Heart left ventricle (tissue), 16 donors: ENCODE measurements at regions not wholly inside any gene's neighbourhood (a gene's known extent, or its start where the extent isn't known, plus 50 kb on each side); places are given as distances from the start of the nearest gene placed in this dataset.

Experiments used
- ATAC-seq, 4 donors: fragments of 200-7000 bp; cut with Tn5 transposase; one replicate each; pipeline ENCODE4 v1.9.1; 2020 to 2022; ENCODE audit warnings: moderate library complexity in 4 of 4, mild to moderate bottlenecking in 3 of 4, moderate number of reproducible peaks in 1 of 4
- DNase-seq, 5 donors: peaks; one replicate each; pipeline ENCODE4 v3.0.0-alpha.2; 2020
- H3K27ac ChIP-seq, 12 donors: fragments of 200-600 bp; sonication (generic) in 4 of 12; one replicate each; pipeline versions ENCODE4 v1.5.0 to v1.8.0; 2016 to 2022; ENCODE audit warnings: mild to moderate bottlenecking in 2 of 12
- H3K27me3 ChIP-seq, 9 donors: fragments of 200-600 bp; sonication (generic) in 2 of 9; one replicate each; pipeline versions ENCODE4 v1.5.1 to v1.8.0; 2016 to 2022; ENCODE audit warnings: mild to moderate bottlenecking in 3 of 9
- H3K36me3 ChIP-seq, 9 donors: fragments of 200-600 bp; sonication (generic) in 2 of 9; one replicate each; pipeline versions ENCODE4 v1.5.0 to v1.8.0; 2018 to 2022; ENCODE audit warnings: mild to moderate bottlenecking in 2 of 9
- H3K4me1 ChIP-seq, 12 donors: fragments of 200-600 bp; sonication (generic) in 4 of 12; one replicate each; pipeline versions ENCODE4 v1.5.0 to v1.8.0; 2016 to 2022; ENCODE audit warnings: mild to moderate bottlenecking in 3 of 12
- H3K4me3 ChIP-seq, 12 donors: fragments of 200-600 bp; sonication (generic) in 4 of 12; one replicate each; pipeline versions ENCODE4 v1.5.0 to v1.8.0; 2017 to 2022; ENCODE audit warnings: mild to moderate bottlenecking in 9 of 12, moderate library complexity in 4 of 12
- H3K9me3 ChIP-seq, 12 donors: fragments of 200-600 bp; sonication (generic) in 4 of 12; one replicate each; pipeline versions ENCODE4 v1.5.0 to v1.8.0; 2016 to 2022; ENCODE audit warnings: mild to moderate bottlenecking in 1 of 12
- POLR2A ChIP-seq, 2 donors: fragments of 450-650 bp; IDR thresholded peaks; one replicate each; pipeline ENCODE4 v1.6.1; 2017; ENCODE audit warnings: antibody characterized with exemption in 2 of 2, mild to moderate bottlenecking in 2 of 2, moderate library complexity in 2 of 2
- WGBS, 4 donors: extraction: QIAGEN DNeasy Blood & Tissue Kit in 2 of 4; methylation state at CpG; one replicate each; pipeline versions ENCODE4 v1.1.5 to v1.1.7; 2013 to 2018; 5-methylcytosine and 5-hydroxymethylcytosine counted together
- intact Hi-C, 10 donors: fragments of 100-400 bp; cut with DNase I; formaldehyde crosslinking; loops; one replicate each; pipeline versions ENCODE4 v1.11.1 to v1.14.2; 2022
- TF ChIP-seq, protein P1 (sequence below), 12 donors: fragments of 200-600 bp; sonication (generic) in 4 of 12; IDR thresholded peaks; one replicate each; pipeline versions ENCODE4 v1.5.0 to v1.8.0; 2018 to 2022; ENCODE audit warnings: antibody characterized with exemption in 12 of 12, mild to moderate bottlenecking in 5 of 12
- donor health status: ischemic (EF 13 %, LVEDD 7.1; RV severe dilation, severe dysfunction).
- donor health status: healthy with polysubstance abuse.
- donor health status: DM: no; HTN: yes; CAD: no.
- donor health status: DM: no; HTN: no; CAD: no.
- donor health status: ischemic (EF 25% LVEDD 6.9; RV normal size, moderate dysfunction).
- donor health status: ischemic (EF 25% LVEDD 5.7; RV mildly dilated, moderate dysfunction).
- donor health status: healthy.
- donor health status: DM: yes; HTN: yes; CAD: no.
- donor health status: ischemic (EF 35%, LVEDD 5.7; RV mildly dilated, moderate dysfunction).
- donor health status: nonischemic (EF 11% LVEDD 7.7; RV severe dilation, severe dysfunction).
- donor health status: DM: yes; HTN: yes; CAD: no.
- donor health status: PGD.
- donor health status: ischemic (EF 29% LVEDD 5.4; RV normal size, mild dysfunction).
- donor health status: nonischemic (EF 23%, LVEDD 6.1; RV moderate dilation, normal function).

DNA sequence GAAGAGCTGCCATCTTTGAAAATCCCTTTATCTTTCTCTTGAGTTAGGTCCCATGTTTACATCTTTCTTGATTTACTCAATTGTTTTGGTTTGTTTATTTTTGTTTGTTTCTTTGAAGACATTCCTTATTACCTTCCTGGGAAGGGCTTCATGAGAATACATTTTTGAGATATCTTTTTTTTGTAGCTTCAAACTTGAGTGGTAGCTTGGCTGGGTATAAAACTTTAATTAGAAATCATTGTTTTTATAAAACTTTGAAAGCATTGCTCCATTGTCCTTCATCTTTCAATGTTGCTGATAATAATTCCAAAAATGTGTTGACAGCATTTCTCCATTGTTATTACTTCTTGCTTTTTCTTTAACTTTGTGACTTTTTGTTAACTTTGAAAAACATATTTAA lies 145.9 kb upstream of the RBMS1 start:
- Histone ChIP-seq H3K4me3 (no peak overlapping the region), H3K27ac (no peak overlapping the region), H3K9me3 (peaks cover 0 to 30% (median 13%) of the 10 kb centered on the region in 12 donors), H3K4me1 (peaks cover 0 to 13% (median 8%) of the 10 kb centered on the region in 12 donors), H3K36me3 (no peaks in the 10 kb centered on the region), H3K27me3 (no peaks in the 10 kb centered on the region)
- ATAC-seq = no peak
- no peak for DNase-seq
- intact Hi-C loops = no loop called here
- TF ChIP-seq POLR2A (IDR thresholded peaks at IDR 0.05) = no peak
- TF ChIP-seq, protein P1, sequence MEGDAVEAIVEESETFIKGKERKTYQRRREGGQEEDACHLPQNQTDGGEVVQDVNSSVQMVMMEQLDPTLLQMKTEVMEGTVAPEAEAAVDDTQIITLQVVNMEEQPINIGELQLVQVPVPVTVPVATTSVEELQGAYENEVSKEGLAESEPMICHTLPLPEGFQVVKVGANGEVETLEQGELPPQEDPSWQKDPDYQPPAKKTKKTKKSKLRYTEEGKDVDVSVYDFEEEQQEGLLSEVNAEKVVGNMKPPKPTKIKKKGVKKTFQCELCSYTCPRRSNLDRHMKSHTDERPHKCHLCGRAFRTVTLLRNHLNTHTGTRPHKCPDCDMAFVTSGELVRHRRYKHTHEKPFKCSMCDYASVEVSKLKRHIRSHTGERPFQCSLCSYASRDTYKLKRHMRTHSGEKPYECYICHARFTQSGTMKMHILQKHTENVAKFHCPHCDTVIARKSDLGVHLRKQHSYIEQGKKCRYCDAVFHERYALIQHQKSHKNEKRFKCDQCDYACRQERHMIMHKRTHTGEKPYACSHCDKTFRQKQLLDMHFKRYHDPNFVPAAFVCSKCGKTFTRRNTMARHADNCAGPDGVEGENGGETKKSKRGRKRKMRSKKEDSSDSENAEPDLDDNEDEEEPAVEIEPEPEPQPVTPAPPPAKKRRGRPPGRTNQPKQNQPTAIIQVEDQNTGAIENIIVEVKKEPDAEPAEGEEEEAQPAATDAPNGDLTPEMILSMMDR (IDR thresholded peaks at IDR 0.05) = no peak

DNA sequence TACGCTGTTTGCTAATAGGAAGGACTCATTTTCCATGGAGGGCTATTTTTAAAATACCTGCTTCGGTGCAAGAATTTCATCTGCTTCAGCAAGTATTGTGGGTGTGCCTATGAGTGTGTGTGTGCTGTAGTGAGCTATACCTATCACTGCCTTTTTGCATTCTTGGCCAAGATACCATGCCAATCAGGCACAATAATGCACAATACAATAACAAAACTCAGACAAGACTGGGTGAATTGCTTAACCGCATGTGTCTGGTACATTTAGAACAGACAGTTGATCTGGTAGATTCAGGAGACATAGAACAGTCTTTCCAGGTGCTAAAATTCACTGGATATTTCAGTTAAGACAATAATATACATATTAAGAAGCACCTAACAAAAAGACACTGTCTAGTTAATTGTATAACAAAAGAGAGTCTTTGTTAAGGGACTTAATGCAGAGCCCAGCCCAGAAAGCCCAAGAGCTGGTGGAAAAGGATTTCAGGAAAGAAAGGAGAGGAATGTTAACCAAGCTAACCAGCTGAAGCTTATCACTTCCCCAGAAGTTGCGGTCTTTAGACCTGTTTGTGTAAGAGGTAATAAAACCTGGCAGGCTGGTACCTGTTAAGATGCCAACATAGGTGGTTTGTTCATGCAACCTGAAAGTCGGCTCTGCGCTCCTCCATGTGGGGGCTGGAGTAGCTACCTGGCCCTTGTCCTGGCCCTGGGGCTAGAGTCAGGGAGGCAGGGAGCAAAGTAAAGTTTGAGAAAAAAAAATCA lies 153.3 kb upstream of the RBMS1 start:
- H3K36me3 ChIP-seq = no peaks in the 10 kb centered on the region
- intact Hi-C loops = no loop called here
- no peaks in the 10 kb centered on the region for H3K27me3 ChIP-seq
- H3K4me3 ChIP-seq = no peak overlapping the region
- no peaks in the 10 kb centered on the region for H3K9me3 ChIP-seq
- WGBS, 4 donors = 74 to 81% (median 79%) methylated on average over 5 to 6 of the region's 6 CpGs
- DNase-seq = no peak
- no peak for ATAC-seq
- peaks cover 0 to 21% (median 1%) of the 10 kb centered on the region in 12 donors for H3K4me1 ChIP-seq
- H3K27ac ChIP-seq = no peak overlapping the region
- TF ChIP-seq, protein P1 (IDR thresholded peaks at IDR 0.05) = no peak
- no peak for TF ChIP-seq POLR2A (IDR thresholded peaks at IDR 0.05)

DNA sequence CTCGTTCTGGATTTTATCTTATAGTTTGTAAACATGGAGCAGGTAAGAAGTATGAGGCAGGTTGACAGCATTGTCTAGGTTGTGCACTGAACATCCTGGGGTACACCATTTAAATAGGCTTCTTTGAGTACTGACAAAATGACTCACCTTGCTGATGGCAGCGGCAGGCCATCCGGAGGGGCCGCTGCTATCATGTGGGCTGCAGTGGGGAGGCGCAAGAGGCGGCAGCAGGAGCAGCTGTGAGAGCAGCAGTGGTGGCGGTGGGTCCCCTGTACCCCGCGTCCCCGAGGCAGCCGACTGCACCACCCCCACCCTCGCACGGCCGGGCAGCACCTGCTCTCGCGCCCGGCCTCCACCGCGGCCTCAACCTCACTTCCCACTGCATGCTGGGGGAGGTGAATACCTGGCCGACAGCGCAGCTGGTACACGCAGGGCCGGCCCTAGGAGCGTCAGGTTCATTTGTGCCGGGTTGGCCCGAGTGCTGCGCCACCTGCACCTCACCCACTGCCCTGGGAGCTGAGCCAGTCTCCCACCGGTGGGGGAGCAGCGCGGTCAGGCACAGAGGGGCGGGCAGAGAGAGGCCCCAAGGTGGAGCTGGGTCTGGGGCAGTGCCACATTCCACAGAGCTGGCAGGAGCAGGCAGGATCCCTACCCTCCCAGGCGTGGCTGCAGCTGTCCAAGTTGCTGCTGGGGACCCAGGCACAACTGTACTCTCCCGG lies 154.5 kb upstream of the RBMS1 start:
- H3K36me3 ChIP-seq = no peaks in the 10 kb centered on the region
- H3K27me3 ChIP-seq = no peaks in the 10 kb centered on the region
- DNase-seq (peak in 1 of 5 donors; percentile 58), ATAC-seq (peak in 3 of 4 donors; percentile 21 to 37 (median 36))
- TF ChIP-seq POLR2A (IDR thresholded peaks at IDR 0.05) = no peak
- TF ChIP-seq, protein P1 (IDR thresholded peaks at IDR 0.05) = no peak
- H3K27ac ChIP-seq = no peak overlapping the region
- H3K4me3 ChIP-seq = peak overlapping the region in 7 of 12 donors; percentile 12 to 31 (median 26)
- 78 to 84% (median 82%) methylated on average over 8 to 33 of the region's 33 CpGs for WGBS, 4 donors
- no peaks in the 10 kb centered on the region for H3K9me3 ChIP-seq
- peaks cover 0 to 34% (median 5%) of the 10 kb centered on the region in 12 donors for H3K4me1 ChIP-seq
- intact Hi-C loops = no loop called here

DNA sequence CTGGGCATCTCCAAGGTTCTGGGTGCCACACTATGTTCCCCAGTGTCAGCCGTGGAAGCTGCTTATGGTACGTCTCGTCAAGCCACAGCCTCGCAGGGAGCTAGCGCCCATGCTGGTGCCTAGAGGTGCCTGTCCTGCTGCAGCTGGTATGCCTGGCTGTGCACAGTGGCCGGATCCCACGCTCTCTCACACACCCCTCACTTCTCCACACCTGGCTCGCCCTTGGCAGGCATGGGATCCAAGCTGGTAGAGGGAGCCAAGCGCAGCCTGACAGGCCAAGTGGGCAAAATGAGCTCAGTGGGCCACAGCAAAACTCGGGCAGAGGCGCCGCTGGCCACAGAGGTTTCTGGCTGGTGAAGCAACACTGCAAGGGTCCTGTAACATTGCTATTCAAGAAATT lies 156.1 kb upstream of the RBMS1 start:
- Histone ChIP-seq H3K9me3 (no peaks in the 10 kb centered on the region), H3K36me3 (no peaks in the 10 kb centered on the region), H3K27me3 (no peaks in the 10 kb centered on the region), H3K4me3 (no peak overlapping the region), H3K27ac (no peak overlapping the region), H3K4me1 (peaks cover 0 to 36% (median 5%) of the 10 kb centered on the region in 12 donors)
- intact Hi-C loops = no loop called here
- DNase-seq (no peak), ATAC-seq (no peak)
- TF ChIP-seq POLR2A (IDR thresholded peaks at IDR 0.05) = no peak
- TF ChIP-seq, protein P1 (IDR thresholded peaks at IDR 0.05) = no peak
- WGBS, 4 donors = 95 to 99% (median 99%) methylated on average over 12 of the region's 12 CpGs
